ENCODE measurements at regions not wholly inside any gene's neighbourhood (a gene's known extent, or its start where the extent isn't known, plus 50 kb on each side); places are given as distances from the start of the nearest gene placed in this dataset.

GRCh38 chr16:73717266-73717974 lies 579.2 kb upstream of the PSMD7 start:
- H4K91ac ChIP-seq (ENCODE audit: low read length), result no peak overlapping the region
- H2AFZ ChIP-seq (ENCODE audit: low read depth, low read length), result no peak overlapping the region
- H3K9ac ChIP-seq (ENCODE audit: low read length), result no peak overlapping the region
- H3K27ac ChIP-seq (ENCODE audit: low read length, poor library complexity, severe bottlenecking), result no peak overlapping the region
- no peak overlapping the region for H3K4me3 ChIP-seq (ENCODE audit: insufficient read depth in 1 of 2, low read depth in 1 of 2, low read length in 2 of 2)
- no peak overlapping the region for H2BK5ac ChIP-seq (ENCODE audit: low read depth, low read length, poor library complexity, severe bottlenecking)
- no peak overlapping the region for H3K4ac ChIP-seq (ENCODE audit: low read depth in 1 of 2, low read length in 2 of 2)
- H2BK120ac ChIP-seq (ENCODE audit: low read depth, low read length), result no peak overlapping the region
- H2BK12ac ChIP-seq (ENCODE audit: low read length in 2 of 2), result no peak overlapping the region
- whole genome bisulfite sequencing, result 80% methylated on average over 9 of the region's 11 CpGs
- H3K27me3 ChIP-seq (ENCODE audit: control insufficient read depth in 1 of 2, insufficient read depth in 1 of 2, low read length in 2 of 2), result no peaks in the 10 kb centered on the region
- H3K36me3 ChIP-seq (ENCODE audit: control insufficient read depth in 1 of 2, insufficient read depth in 2 of 2, low read depth in 1 of 2, low read length in 2 of 2), result no peaks in the 10 kb centered on the region
- H3K79me1 ChIP-seq (replicated peaks; ENCODE audit: low read length, poor library complexity, severe bottlenecking), result no peaks in the 10 kb centered on the region
- H4K8ac ChIP-seq (ENCODE audit: low read length), result no peak overlapping the region
- no peak overlapping the region for H3K18ac ChIP-seq (ENCODE audit: low read depth in 1 of 2, low read length in 2 of 2)
- H3K14ac ChIP-seq (ENCODE audit: low read length in 2 of 2), result no peak overlapping the region
- no peaks in the 10 kb centered on the region for H3K4me1 ChIP-seq (ENCODE audit: control insufficient read depth, insufficient read depth, low read depth, low read length)
- no peak overlapping the region for H3K4me2 ChIP-seq (ENCODE audit: low read length, poor library complexity, severe bottlenecking)
- no peak for DNase-seq
- no peak overlapping the region for H3K23ac ChIP-seq (ENCODE audit: low read length in 2 of 2)
- no peak overlapping the region for H2AK5ac ChIP-seq (ENCODE audit: low read length, severe bottlenecking)
- H3K9me3 ChIP-seq (ENCODE audit: control insufficient read depth, low read length), result no peaks in the 10 kb centered on the region
- no peak overlapping the region for H2BK15ac ChIP-seq (ENCODE audit: low read depth, poor library complexity, severe bottlenecking)

GRCh38 chr16:73714976-73715375 lies 581.6 kb upstream of the PSMD7 start:
- Histone ChIP-seq H3K9me3 (ENCODE audit: control insufficient read depth, low read length) (no peaks in the 10 kb centered on the region), H2BK12ac (ENCODE audit: low read length in 2 of 2) (no peak overlapping the region), H2AFZ (ENCODE audit: low read depth, low read length) (no peak overlapping the region), H2BK120ac (ENCODE audit: low read depth, low read length) (no peak overlapping the region), H3K23ac (ENCODE audit: low read length in 2 of 2) (no peak overlapping the region), H3K79me1 (replicated peaks; ENCODE audit: low read length, poor library complexity, severe bottlenecking) (no peaks in the 10 kb centered on the region), H3K27ac (ENCODE audit: low read length, poor library complexity, severe bottlenecking) (no peak overlapping the region), H3K4me3 (ENCODE audit: insufficient read depth in 1 of 2, low read depth in 1 of 2, low read length in 2 of 2) (peak overlapping the region in 1 of 2 experiments; percentile 43), H3K18ac (ENCODE audit: low read depth in 1 of 2, low read length in 2 of 2) (no peak overlapping the region), H2BK5ac (ENCODE audit: low read depth, low read length, poor library complexity, severe bottlenecking) (no peak overlapping the region), H3K27me3 (ENCODE audit: control insufficient read depth in 1 of 2, insufficient read depth in 1 of 2, low read length in 2 of 2) (no peaks in the 10 kb centered on the region), H4K91ac (ENCODE audit: low read length) (no peak overlapping the region), H3K4me1 (ENCODE audit: control insufficient read depth, insufficient read depth, low read depth, low read length) (no peaks in the 10 kb centered on the region), H3K14ac (ENCODE audit: low read length in 2 of 2) (no peak overlapping the region), H3K36me3 (ENCODE audit: control insufficient read depth in 1 of 2, insufficient read depth in 2 of 2, low read depth in 1 of 2, low read length in 2 of 2) (no peaks in the 10 kb centered on the region), H2BK15ac (ENCODE audit: low read depth, poor library complexity, severe bottlenecking) (no peak overlapping the region), H2AK5ac (ENCODE audit: low read length, severe bottlenecking) (no peak overlapping the region), H3K4ac (ENCODE audit: low read depth in 1 of 2, low read length in 2 of 2) (no peak overlapping the region), H3K4me2 (ENCODE audit: low read length, poor library complexity, severe bottlenecking) (no peak overlapping the region), H4K8ac (ENCODE audit: low read length) (no peak overlapping the region), H3K9ac (ENCODE audit: low read length) (peak overlapping the region; percentile 14)
- no peak for DNase-seq
- 86% methylated on average over 8 of the region's 8 CpGs for WGBS

GRCh38 chr16:73713778-73714495 lies 582.7 kb upstream of the PSMD7 start:
- Histone ChIP-seq H4K8ac (ENCODE audit: low read length) (no peak overlapping the region), H3K27me3 (ENCODE audit: control insufficient read depth in 1 of 2, insufficient read depth in 1 of 2, low read length in 2 of 2) (no peaks in the 10 kb centered on the region), H3K14ac (ENCODE audit: low read length in 2 of 2) (no peak overlapping the region), H3K9me3 (ENCODE audit: control insufficient read depth, low read length) (no peaks in the 10 kb centered on the region), H2BK12ac (ENCODE audit: low read length in 2 of 2) (no peak overlapping the region), H4K91ac (ENCODE audit: low read length) (no peak overlapping the region), H2AFZ (ENCODE audit: low read depth, low read length) (no peak overlapping the region), H2BK120ac (ENCODE audit: low read depth, low read length) (no peak overlapping the region), H3K9ac (ENCODE audit: low read length) (peak overlapping the region; percentile 14), H3K4me3 (ENCODE audit: insufficient read depth in 1 of 2, low read depth in 1 of 2, low read length in 2 of 2) (peak overlapping the region in 1 of 2 experiments; percentile 43), H2AK5ac (ENCODE audit: low read length, severe bottlenecking) (no peak overlapping the region), H2BK15ac (ENCODE audit: low read depth, poor library complexity, severe bottlenecking) (no peak overlapping the region), H3K18ac (ENCODE audit: low read depth in 1 of 2, low read length in 2 of 2) (no peak overlapping the region), H3K27ac (ENCODE audit: low read length, poor library complexity, severe bottlenecking) (no peak overlapping the region), H3K79me1 (replicated peaks; ENCODE audit: low read length, poor library complexity, severe bottlenecking) (no peaks in the 10 kb centered on the region), H3K4me2 (ENCODE audit: low read length, poor library complexity, severe bottlenecking) (no peak overlapping the region), H3K4me1 (ENCODE audit: control insufficient read depth, insufficient read depth, low read depth, low read length) (no peaks in the 10 kb centered on the region), H2BK5ac (ENCODE audit: low read depth, low read length, poor library complexity, severe bottlenecking) (no peak overlapping the region), H3K36me3 (ENCODE audit: control insufficient read depth in 1 of 2, insufficient read depth in 2 of 2, low read depth in 1 of 2, low read length in 2 of 2) (no peaks in the 10 kb centered on the region), H3K23ac (ENCODE audit: low read length in 2 of 2) (no peak overlapping the region), H3K4ac (ENCODE audit: low read depth in 1 of 2, low read length in 2 of 2) (no peak overlapping the region)
- DNase-seq, result no peak
- 80% methylated on average over 10 of the region's 12 CpGs for WGBS

- H3K4ac ChIP-seq (ENCODE audit: low read depth in 1 of 2, low read length in 2 of 2), result no peak overlapping the region
- no peak overlapping the region for H2BK120ac ChIP-seq (ENCODE audit: low read depth, low read length)
- 80% methylated on average over 5 of the region's 8 CpGs for WGBS
- H3K18ac ChIP-seq (ENCODE audit: low read depth in 1 of 2, low read length in 2 of 2), result no peak overlapping the region
- no peak overlapping the region for H2BK5ac ChIP-seq (ENCODE audit: low read depth, low read length, poor library complexity, severe bottlenecking)
- H3K4me2 ChIP-seq (ENCODE audit: low read length, poor library complexity, severe bottlenecking), result no peak overlapping the region
- H3K14ac ChIP-seq (ENCODE audit: low read length in 2 of 2), result no peak overlapping the region
- no peaks in the 10 kb centered on the region for H3K79me1 ChIP-seq (replicated peaks; ENCODE audit: low read length, poor library complexity, severe bottlenecking)
- no peak for DNase-seq
- H3K4me3 ChIP-seq (ENCODE audit: insufficient read depth in 1 of 2, low read depth in 1 of 2, low read length in 2 of 2), result no peak overlapping the region
- no peak overlapping the region for H2AFZ ChIP-seq (ENCODE audit: low read depth, low read length)
- no peak overlapping the region for H4K91ac ChIP-seq (ENCODE audit: low read length)
- H3K36me3 ChIP-seq (ENCODE audit: control insufficient read depth in 1 of 2, insufficient read depth in 2 of 2, low read depth in 1 of 2, low read length in 2 of 2), result no peaks in the 10 kb centered on the region
- no peak overlapping the region for H3K23ac ChIP-seq (ENCODE audit: low read length in 2 of 2)
- no peaks in the 10 kb centered on the region for H3K27me3 ChIP-seq (ENCODE audit: control insufficient read depth in 1 of 2, insufficient read depth in 1 of 2, low read length in 2 of 2)
- H3K27ac ChIP-seq (ENCODE audit: low read length, poor library complexity, severe bottlenecking), result no peak overlapping the region
- no peak overlapping the region for H3K9ac ChIP-seq (ENCODE audit: low read length)
- H3K4me1 ChIP-seq (ENCODE audit: control insufficient read depth, insufficient read depth, low read depth, low read length), result no peaks in the 10 kb centered on the region
- H2BK15ac ChIP-seq (ENCODE audit: low read depth, poor library complexity, severe bottlenecking), result no peak overlapping the region
- no peaks in the 10 kb centered on the region for H3K9me3 ChIP-seq (ENCODE audit: control insufficient read depth, low read length)
- H2AK5ac ChIP-seq (ENCODE audit: low read length, severe bottlenecking), result no peak overlapping the region
- H4K8ac ChIP-seq (ENCODE audit: low read length), result no peak overlapping the region
- no peak overlapping the region for H2BK12ac ChIP-seq (ENCODE audit: low read length in 2 of 2)
Measured at GRCh38 chr16:73713251-73713650, 583.4 kb upstream of the PSMD7 start.

Data from mesenchymal stem cell (in vitro differentiated cells and primary cell).